HepG2 (cell line): ENCODE measurements at regions not wholly inside any gene's neighbourhood (a gene's known extent, or its start where the extent isn't known, plus 50 kb on each side); places are given as distances from the start of the nearest gene placed in this dataset.

ENCODE experiments used
- ARNT ChIP-seq: fragments of 450-650 bp; IDR thresholded peaks from 2 replicates; pipeline ENCODE4 v1.6.1; 2017
- CBX5 ChIP-seq: sonication (generic); formaldehyde crosslinking; IDR thresholded peaks from 2 replicates; pipeline ENCODE4 v1.4.0; 2020; ENCODE audit warnings: missing genetic modification reagents, borderline replicate concordance
- CREM ChIP-seq, 2 experiments: sonication (generic) in 1 of 2; formaldehyde crosslinking in 1 of 2; IDR thresholded peaks; 2 replicates each; pipeline versions ENCODE4 v1.4.0 to v1.6.1; 2016 to 2020; ENCODE audit warnings: antibody characterized with exemption in 1 of 2, mild to moderate bottlenecking in 1 of 2, missing genetic modification reagents in 1 of 2
- CSRNP1 ChIP-seq: sonication (generic); formaldehyde crosslinking; IDR thresholded peaks from 2 replicates; pipeline ENCODE4 v1.8.1; 2023; ENCODE audit warnings: mild to moderate bottlenecking, missing genetic modification reagents
- ETV6 ChIP-seq: sonication (generic); formaldehyde crosslinking; conservative IDR thresholded peaks from 2 replicates; pipeline ENCODE4 v1.4.0; 2020; ENCODE audit warnings: missing genetic modification reagents
- FOSL2 ChIP-seq: sonication (generic); formaldehyde crosslinking; IDR thresholded peaks from 2 replicates; pipeline ENCODE4 v1.4.0; 2020; ENCODE audit warnings: missing genetic modification reagents
- FOXA1 ChIP-seq, 2 experiments: fragments of 450-650 bp in 1 of 2; sonication (generic) in 1 of 2; formaldehyde crosslinking in 1 of 2; IDR thresholded peaks; 2 replicates each; pipeline versions ENCODE4 v1.4.0 to v1.6.1; 2016 to 2020; ENCODE audit warnings: missing genetic modification reagents in 1 of 2
- GTF3A ChIP-seq: sonication (generic); formaldehyde crosslinking; conservative IDR thresholded peaks from 2 replicates; pipeline ENCODE4 v1.4.0; 2020; ENCODE audit warnings: mild to moderate bottlenecking, missing genetic modification reagents
- HDAC1 ChIP-seq: sonication (generic); formaldehyde crosslinking; IDR thresholded peaks from 2 replicates; pipeline ENCODE4 v1.5.1; 2020; ENCODE audit warnings: mild to moderate bottlenecking, missing genetic modification reagents
- HNRNPL ChIP-seq: fragments of 200-400 bp; formaldehyde crosslinking; IDR thresholded peaks from 2 replicates; pipeline ENCODE4 v1.6.1; 2017; ENCODE audit warnings: mild to moderate bottlenecking, low read depth, low read length
- IRX3 ChIP-seq: sonication (generic); formaldehyde crosslinking; IDR thresholded peaks from 2 replicates; pipeline ENCODE4 v1.8.1; 2023; ENCODE audit warnings: mild to moderate bottlenecking, low read depth, missing genetic modification reagents, borderline replicate concordance
- KAT7 ChIP-seq: IDR thresholded peaks from 2 replicates; pipeline ENCODE4 v1.6.1; 2018; ENCODE audit warnings: borderline replicate concordance, missing compliant biosample characterization
- NR2F1 ChIP-seq, 2 experiments: fragments of 450-650 bp in 1 of 2; formaldehyde crosslinking in 1 of 2; IDR thresholded peaks; 2 replicates each; pipeline versions ENCODE4 v1.5.0 to v1.6.1; 2016 to 2020; ENCODE audit warnings: mild to moderate bottlenecking in 1 of 2, missing compliant biosample characterization in 1 of 2, missing genetic modification reagents in 1 of 2, moderate library complexity in 1 of 2
- NR3C1 ChIP-seq: sonication (generic); formaldehyde crosslinking; IDR thresholded peaks from 2 replicates; pipeline ENCODE4 v1.4.0; 2020; ENCODE audit warnings: missing genetic modification reagents
- PAWR ChIP-seq: sonication (generic); formaldehyde crosslinking; IDR thresholded peaks from 2 replicates; pipeline ENCODE4 v1.4.0; 2020; ENCODE audit warnings: missing genetic modification reagents, mild to moderate bottlenecking, borderline replicate concordance
- POGZ ChIP-seq: sonication (generic); formaldehyde crosslinking; IDR thresholded peaks from 2 replicates; pipeline ENCODE4 v1.4.0; 2020; ENCODE audit warnings: mild to moderate bottlenecking, missing genetic modification reagents
- RFXAP ChIP-seq: sonication (generic); formaldehyde crosslinking; IDR thresholded peaks from 2 replicates; pipeline ENCODE4 v1.4.0; 2020; ENCODE audit warnings: missing genetic modification reagents, borderline replicate concordance
- SMARCC2 ChIP-seq: fragments of 450-650 bp; IDR thresholded peaks from 2 replicates; pipeline ENCODE4 v1.6.1; 2017; ENCODE audit warnings: antibody characterized with exemption, mild to moderate bottlenecking
- TP53 ChIP-seq: sonication (generic); formaldehyde crosslinking; conservative IDR thresholded peaks from 2 replicates; pipeline ENCODE4 v1.4.0; 2020; ENCODE audit warnings: missing genetic modification reagents
- ZBTB20 ChIP-seq: sonication (generic); formaldehyde crosslinking; IDR thresholded peaks from 2 replicates; pipeline ENCODE4 v1.8.1; 2023; ENCODE audit warnings: missing genetic modification reagents, low read depth, mild to moderate bottlenecking, borderline replicate concordance
- ZFAT ChIP-seq: sonication (generic); formaldehyde crosslinking; conservative IDR thresholded peaks from 2 replicates; pipeline ENCODE4 v1.8.1; 2023; ENCODE audit warnings: missing genetic modification reagents, inconsistent platforms
- ZFP1 ChIP-seq: IDR thresholded peaks from 2 replicates; pipeline ENCODE4 v1.6.1; 2016
- ZFYVE20 ChIP-seq: sonication (generic); formaldehyde crosslinking; IDR thresholded peaks from 2 replicates; pipeline ENCODE4 v1.8.0; 2023; ENCODE audit warnings: low read depth, mild to moderate bottlenecking, moderate library complexity, missing genetic modification reagents, borderline replicate concordance
- ZNF136 ChIP-seq: sonication (generic); formaldehyde crosslinking; IDR thresholded peaks from 2 replicates; pipeline ENCODE4 v1.8.1; 2022; ENCODE audit warnings: low read depth, mild to moderate bottlenecking, moderate library complexity, missing genetic modification reagents
- ZNF282 ChIP-seq: fragments of 450-650 bp; IDR thresholded peaks from 2 replicates; pipeline ENCODE4 v1.6.1; 2018; ENCODE audit not compliant: partially characterized antibody
- ZNF432 ChIP-seq: sonication (generic); formaldehyde crosslinking; IDR thresholded peaks from 2 replicates; pipeline ENCODE4 v1.5.0; 2020; ENCODE audit warnings: missing genetic modification reagents, mild to moderate bottlenecking, borderline replicate concordance
- ZNF572 ChIP-seq: sonication (generic); formaldehyde crosslinking; IDR thresholded peaks from 2 replicates; pipeline ENCODE4 v1.5.1; 2020; ENCODE audit warnings: mild to moderate bottlenecking, missing genetic modification reagents
- ZNF710 ChIP-seq: sonication (generic); formaldehyde crosslinking; IDR thresholded peaks from 2 replicates; pipeline ENCODE4 v1.5.0; 2020; ENCODE audit warnings: mild to moderate bottlenecking, missing genetic modification reagents, borderline replicate concordance
- ZNF788 ChIP-seq: sonication (generic); formaldehyde crosslinking; IDR thresholded peaks from 2 replicates; pipeline ENCODE4 v1.5.0; 2020; ENCODE audit warnings: mild to moderate bottlenecking, missing genetic modification reagents, borderline replicate concordance
- ZNF883 ChIP-seq: sonication (generic); formaldehyde crosslinking; IDR thresholded peaks from 2 replicates; pipeline ENCODE4 v1.5.1; 2020; ENCODE audit warnings: mild to moderate bottlenecking, missing genetic modification reagents; ENCODE audit errors: not compliant biosample characterization

GRCh38 chr12:93122569-93123091 is 193.5 kb upstream of the EEA1 start (continued):
- peak; percentile 70; the same call in 1 of the 2 replicates for TF ChIP-seq ZNF710 (CRISPR knock-in tag)
- TF ChIP-seq HNRNPL: no peak
- TF ChIP-seq NR2F1 (CRISPR knock-in tag; IDR thresholded peaks at IDR 0.05): no peak
- TF ChIP-seq ZFYVE20 (CRISPR knock-in tag): no peak
- no peak for TF ChIP-seq CBX5 (CRISPR knock-in tag)
- TF ChIP-seq ZNF432 (CRISPR knock-in tag): no peak
- no peak for TF ChIP-seq ZFAT
- no peak for TF ChIP-seq KAT7 (CRISPR knock-in tag)
- TF ChIP-seq PAWR (CRISPR knock-in tag): no peak
- TF ChIP-seq GTF3A: no peak
- no peak for TF ChIP-seq IRX3 (CRISPR knock-in tag)
- TF ChIP-seq CREM (IDR thresholded peaks at IDR 0.05): peak; percentile 55; the same call in 1 of the 2 replicates
- TF ChIP-seq CREM (CRISPR knock-in tag; IDR thresholded peaks at IDR 0.05): no peak
- TF ChIP-seq ZNF136 (CRISPR knock-in tag): no peak
- TF ChIP-seq POGZ (CRISPR knock-in tag): peak; percentile 72
- TF ChIP-seq ETV6 (CRISPR knock-in tag): no peak
- TF ChIP-seq FOSL2 (CRISPR knock-in tag): 0 out of 2 replicates have a peak, but pooled peaks have one; percentile 3
- no peak for TF ChIP-seq ZNF883 (CRISPR knock-in tag)
- TF ChIP-seq RFXAP (CRISPR knock-in tag): no peak
- TF ChIP-seq CSRNP1: no peak
- TF ChIP-seq FOXA1 (IDR thresholded peaks at IDR 0.05): no peak
- 0 out of 2 replicates have a peak, but pooled peaks have one; percentile 26 for TF ChIP-seq FOXA1 (CRISPR knock-in tag; IDR thresholded peaks at IDR 0.05)
- peak; percentile 41; the same call in 1 of the 2 replicates for TF ChIP-seq HDAC1 (CRISPR knock-in tag)
- no peak for TF ChIP-seq SMARCC2
- 0 out of 2 replicates have a peak, but pooled peaks have one; percentile 19 for TF ChIP-seq ZNF788 (CRISPR knock-in tag)
- no peak for TF ChIP-seq NR3C1 (CRISPR knock-in tag)
- TF ChIP-seq ARNT: no peak
- no peak for TF ChIP-seq TP53 (CRISPR knock-in tag)
- no peak for TF ChIP-seq ZNF282
- TF ChIP-seq ZNF572 (CRISPR knock-in tag): no peak
- TF ChIP-seq ZFP1 (CRISPR knock-in tag): 0 out of 2 replicates have a peak, but pooled peaks have one; percentile 39
- 0 out of 2 replicates have a peak, but pooled peaks have one; percentile 11 for TF ChIP-seq ZBTB20
